B cell (primary cell): ENCODE measurements at regions not wholly inside any gene's neighbourhood (a gene's known extent, or its start where the extent isn't known, plus 50 kb on each side); places are given as distances from the start of the nearest gene placed in this dataset.

Experiments
- ATAC-seq: fragments of 200-7000 bp; cut with Tn5 transposase; one replicate; pipeline ENCODE4 v1.10.0; 2021; ENCODE audit warnings: low read depth, mild to moderate bottlenecking, moderate number of reproducible peaks, moderate library complexity
- CTCF ChIA-PET: fragments of 350-600 bp; sonication (Branson Sonifier 250); formaldehyde crosslinking; loops from one replicate; lab custom pipeline; 2021; ENCODE audit warnings: antibody characterized with exemption, inconsistent platforms; lab: Charles Lee
- POLR2A ChIA-PET: fragments of 350-600 bp; sonication (Branson Sonifier 250); formaldehyde crosslinking; loops from one replicate; lab custom pipeline; 2021; ENCODE audit warnings: antibody characterized with exemption; lab: Charles Lee
- DNase-seq: peaks from one replicate; pipeline ENCODE4 v3.0.0; 2013
- H2AFZ ChIP-seq: 2 replicates; pipeline ENCODE4 v1.6.1; 2012; ENCODE audit warnings: mild to moderate bottlenecking, low read depth, low read length; ENCODE audit not compliant: insufficient read depth, poor library complexity, severe bottlenecking
- H3K27ac ChIP-seq, 2 donors: 1 replicate in 1 of 2; 2 replicates in 1 of 2; pipeline ENCODE4 v1.5.1; 2012 to 2013; ENCODE audit warnings: low read length in 2 of 2, mild to moderate bottlenecking in 2 of 2, moderate library complexity in 1 of 2
- H3K27me3 ChIP-seq, 4 experiments: fragments of 200-600 bp in 1 of 4; sonication (generic) in 1 of 4; replicated peaks in 1 of 4; 1 replicate in 2 of 4; 2 replicates in 2 of 4; pipeline versions ENCODE4 v1.6.1 to v1.7.0; 2013 to 2016; ENCODE audit warnings: low read length in 3 of 4, mild to moderate bottlenecking in 2 of 4, mixed read lengths in 1 of 4, moderate library complexity in 1 of 4; ENCODE audit not compliant: insufficient read depth in 4 of 4, control insufficient read depth in 3 of 4; ENCODE audit errors: control extremely low read depth in 1 of 4
- H3K36me3 ChIP-seq, 2 experiments: replicated peaks in 1 of 2; 1 replicate in 1 of 2; 2 replicates in 1 of 2; pipeline versions ENCODE4 v1.6.1 to v1.7.1; 2013; ENCODE audit warnings: low read length in 1 of 2; ENCODE audit not compliant: insufficient read depth in 2 of 2, control insufficient read depth in 1 of 2; ENCODE audit errors: control extremely low read depth in 1 of 2, extremely low read depth in 1 of 2
- H3K4me1 ChIP-seq, 2 donors: fragments of 200-600 bp in 1 of 2; sonication (generic) in 1 of 2; 1 replicate in 1 of 2; 2 replicates in 1 of 2; pipeline versions ENCODE4 v1.5.1 to v1.6.1; 2013 to 2017; ENCODE audit warnings: low read length in 2 of 2; ENCODE audit not compliant: control insufficient read depth in 2 of 2, insufficient read depth in 2 of 2
- H3K4me2 ChIP-seq: replicated peaks from 2 replicates; pipeline ENCODE3; 2012; ENCODE audit warnings: mild to moderate bottlenecking, low read depth, low read length; ENCODE audit not compliant: poor library complexity, severe bottlenecking
- H3K4me3 ChIP-seq, 5 experiments: fragments of 200-600 bp in 1 of 5; sonication (generic) in 1 of 5; 1 replicate in 3 of 5; 2 replicates in 2 of 5; pipeline versions ENCODE4 v1.5.1 to v1.7.0; 2011 to 2016; ENCODE audit warnings: low read length in 4 of 5, mild to moderate bottlenecking in 4 of 5, low read depth in 2 of 5, control low read depth in 1 of 5, moderate library complexity in 1 of 5; ENCODE audit not compliant: insufficient read depth in 1 of 5; ENCODE audit errors: control extremely low read depth in 1 of 5, extremely low read depth in 1 of 5
- H3K79me2 ChIP-seq: fragments of 200-600 bp; sonication (generic); one replicate; pipeline ENCODE4 v1.6.0; 2016; ENCODE audit warnings: low read length; ENCODE audit not compliant: control insufficient read depth, insufficient read depth
- H3K9ac ChIP-seq: fragments of 200-600 bp; sonication (generic); 2 replicates; pipeline ENCODE4 v1.6.1; 2017; ENCODE audit warnings: mild to moderate bottlenecking, low read length, moderate library complexity
- H3K9me3 ChIP-seq, 3 donors: one replicate each; pipeline versions ENCODE4 v1.6.1 to v1.7.1; 2013; ENCODE audit warnings: low read length in 2 of 3; ENCODE audit not compliant: control insufficient read depth in 2 of 3, insufficient read depth in 1 of 3; ENCODE audit errors: control extremely low read depth in 1 of 3
- H4K20me1 ChIP-seq: 2 replicates; pipeline ENCODE4 v1.6.0; 2012; ENCODE audit warnings: mild to moderate bottlenecking, low read length; ENCODE audit not compliant: insufficient read depth, control insufficient read depth, poor library complexity, severe bottlenecking
- H3K27ac Mint-ChIP-seq: one replicate; pipeline ENCODE4 v1.8.0; 2021; ENCODE audit warnings: mixed read lengths
- H3K27me3 Mint-ChIP-seq: one replicate; pipeline ENCODE4 v1.8.0; 2021; ENCODE audit warnings: mixed read lengths
- H3K4me1 Mint-ChIP-seq: one replicate; pipeline ENCODE4 v1.8.0; 2021; ENCODE audit warnings: mixed read lengths
- H3K4me3 Mint-ChIP-seq: one replicate; pipeline ENCODE4 v1.8.0; 2021; ENCODE audit warnings: mixed read lengths
- H3K9me3 Mint-ChIP-seq: one replicate; pipeline ENCODE4 v1.8.0; 2022; ENCODE audit warnings: mixed read lengths; ENCODE audit not compliant: insufficient read depth
- EZH2 ChIP-seq: IDR thresholded peaks from 2 replicates; pipeline ENCODE4 v1.6.1; 2012; ENCODE audit warnings: borderline replicate concordance, low read depth, mild to moderate bottlenecking, moderate library complexity, low read length; ENCODE audit not compliant: insufficient read depth, poor library complexity, severe bottlenecking
- WGBS: methylation state at CpG from one replicate; pipeline ENCODE4 v1.1.5; 2013; ENCODE audit warnings: missing lambda C conversion rate; ENCODE audit not compliant: insufficient coverage; 5-methylcytosine and 5-hydroxymethylcytosine counted together
- intact Hi-C: fragments of 100-400 bp; cut with micrococcal nuclease; formaldehyde crosslinking; loops from one replicate; pipeline ENCODE4 v1.10.0; 2022
- TF ChIP-seq, protein P1 (sequence below): fragments of 200-600 bp; IDR thresholded peaks from one replicate; pipeline ENCODE4 v1.8.0; 2022; ENCODE audit warnings: antibody characterized with exemption, mild to moderate bottlenecking

DNA sequence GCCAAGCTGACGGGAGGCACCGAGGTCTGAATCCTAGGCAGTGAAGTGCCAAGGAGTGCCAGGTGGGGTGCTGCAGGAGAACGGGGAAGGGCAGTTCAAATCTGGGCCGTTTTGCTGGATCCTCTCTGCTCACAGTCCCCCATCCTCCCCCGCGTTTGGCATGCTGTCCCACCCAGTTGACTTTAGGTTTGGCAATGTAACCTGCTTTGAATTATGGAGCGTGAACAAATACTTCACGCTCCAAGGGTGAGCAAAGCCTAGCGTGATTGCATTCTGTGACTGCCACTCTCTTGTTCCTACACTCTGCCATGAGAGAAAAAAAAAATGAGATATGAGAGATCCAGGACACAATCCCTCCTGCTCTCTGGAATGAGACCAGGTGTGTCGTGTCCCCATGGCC lies 381.9 kb downstream of the ZNF516 start:
- CTCF ChIA-PET, result no interaction called here

DNA sequence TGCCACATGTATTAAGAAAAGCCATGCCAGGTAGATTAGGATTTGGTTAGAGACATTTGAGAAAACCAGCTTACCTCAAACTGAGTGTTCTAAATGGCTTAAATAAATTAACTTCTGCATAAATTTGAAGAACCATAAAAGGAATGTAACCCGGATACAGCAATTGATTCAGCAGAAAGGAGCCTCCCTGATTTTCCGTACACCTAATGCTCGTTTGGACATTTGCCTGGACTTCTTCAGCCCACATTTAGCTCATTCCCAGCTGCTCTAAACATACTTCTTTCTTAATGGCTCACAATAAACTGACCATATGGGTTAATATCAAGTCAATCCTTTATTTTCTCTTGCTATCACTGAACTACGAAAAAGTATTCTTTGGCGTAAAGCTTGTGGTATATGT lies 392.4 kb downstream of the ZNF516 start:
- CTCF ChIA-PET, result interaction anchor here (1.0 kb wide), 1 partner anchor 10 kb away, joined by 3 read pairs; no protein-coding TSS in a partner anchor
- Histone ChIP-seq H3K36me3 (no peaks in the 10 kb centered on the region), H3K27me3 (no peaks in the 10 kb centered on the region), H3K4me3 (no peak overlapping the region), H2AFZ (no peak overlapping the region), H3K9ac (no peak overlapping the region), H3K79me2 (no peaks in the 10 kb centered on the region), H3K9me3 (peaks cover 0 to 7% (median 0%) of the 10 kb centered on the region in 3 donors), H3K4me1 (no peaks in the 10 kb centered on the region), H4K20me1 (no peaks in the 10 kb centered on the region), H3K27ac (no peak overlapping the region), H3K4me2 (no peak overlapping the region)
- no peak for TF ChIP-seq EZH2
- TF ChIP-seq, protein P1, sequence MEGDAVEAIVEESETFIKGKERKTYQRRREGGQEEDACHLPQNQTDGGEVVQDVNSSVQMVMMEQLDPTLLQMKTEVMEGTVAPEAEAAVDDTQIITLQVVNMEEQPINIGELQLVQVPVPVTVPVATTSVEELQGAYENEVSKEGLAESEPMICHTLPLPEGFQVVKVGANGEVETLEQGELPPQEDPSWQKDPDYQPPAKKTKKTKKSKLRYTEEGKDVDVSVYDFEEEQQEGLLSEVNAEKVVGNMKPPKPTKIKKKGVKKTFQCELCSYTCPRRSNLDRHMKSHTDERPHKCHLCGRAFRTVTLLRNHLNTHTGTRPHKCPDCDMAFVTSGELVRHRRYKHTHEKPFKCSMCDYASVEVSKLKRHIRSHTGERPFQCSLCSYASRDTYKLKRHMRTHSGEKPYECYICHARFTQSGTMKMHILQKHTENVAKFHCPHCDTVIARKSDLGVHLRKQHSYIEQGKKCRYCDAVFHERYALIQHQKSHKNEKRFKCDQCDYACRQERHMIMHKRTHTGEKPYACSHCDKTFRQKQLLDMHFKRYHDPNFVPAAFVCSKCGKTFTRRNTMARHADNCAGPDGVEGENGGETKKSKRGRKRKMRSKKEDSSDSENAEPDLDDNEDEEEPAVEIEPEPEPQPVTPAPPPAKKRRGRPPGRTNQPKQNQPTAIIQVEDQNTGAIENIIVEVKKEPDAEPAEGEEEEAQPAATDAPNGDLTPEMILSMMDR, result no peak
- no peaks in the 10 kb centered on the region for H3K4me1 Mint-ChIP-seq
- WGBS, result 57% methylated on average over 3 of the region's 5 CpGs
- peaks cover 20% of the 10 kb centered on the region for H3K9me3 Mint-ChIP-seq
- POLR2A ChIA-PET, result no interaction called here
- no peaks in the 10 kb centered on the region for H3K27me3 Mint-ChIP-seq
- H3K4me3 Mint-ChIP-seq, result no peak overlapping the region
- intact Hi-C loops, result no loop called here
- no peak overlapping the region for H3K27ac Mint-ChIP-seq
- ATAC-seq, result no peak
- no peak for DNase-seq

More for the DNA sequence above, 381.9 kb downstream of the ZNF516 start:
- TF ChIP-seq, protein P1, result no peak
- no peak for TF ChIP-seq EZH2
- WGBS, result 84% methylated on average over 6 of the region's 10 CpGs
- no peaks in the 10 kb centered on the region for H3K27me3 ChIP-seq
- ATAC-seq (no peak), DNase-seq (no peak)
- H3K36me3 ChIP-seq, result no peaks in the 10 kb centered on the region
- H3K4me2 ChIP-seq, result no peak overlapping the region
- no peaks in the 10 kb centered on the region for H4K20me1 ChIP-seq
- no peak overlapping the region for H3K9ac ChIP-seq
- Mint-ChIP-seq H3K4me3 (no peak overlapping the region), H3K4me1 (no peaks in the 10 kb centered on the region), H3K9me3 (no peaks in the 10 kb centered on the region), H3K27me3 (no peaks in the 10 kb centered on the region), H3K27ac (no peak overlapping the region)
- no peaks in the 10 kb centered on the region for H3K79me2 ChIP-seq
- H3K4me1 ChIP-seq, result no peaks in the 10 kb centered on the region
- no peak overlapping the region for H2AFZ ChIP-seq
- POLR2A ChIA-PET, result no interaction called here
- no peak overlapping the region for H3K4me3 ChIP-seq
- H3K9me3 ChIP-seq, result peaks cover 0 to 8% (median 0%) of the 10 kb centered on the region in 3 donors
- H3K27ac ChIP-seq, result no peak overlapping the region
- intact Hi-C loops, result no loop called here
